ENCODE measurements at regions not wholly inside any gene's neighbourhood (a gene's known extent, or its start where the extent isn't known, plus 50 kb on each side); places are given as distances from the start of the nearest gene placed in this dataset.
"Not testable (repeated sequence)": the region's sequence is repeated elsewhere in the genome, so short reads cannot be mapped to it uniquely, and the experiment has no call there.

DNA sequence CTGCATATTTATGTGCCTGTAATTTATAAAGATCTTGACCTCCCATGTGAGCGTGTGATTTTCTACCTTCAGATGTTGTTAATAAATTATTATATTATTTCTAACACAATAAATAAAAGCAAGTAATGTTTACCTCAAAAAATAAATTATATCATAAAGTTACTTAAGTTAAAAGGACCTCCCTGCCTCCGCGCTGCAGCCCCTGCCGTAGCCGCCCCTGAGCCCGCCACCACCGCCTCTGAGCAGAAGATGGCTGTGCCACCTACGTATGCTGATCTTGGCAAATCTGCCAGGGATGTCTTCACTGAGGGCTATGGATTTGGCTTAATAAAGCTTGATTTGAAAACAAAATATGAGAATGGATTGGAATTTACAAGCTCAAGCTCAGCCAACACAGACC, 119.6 kb upstream of the BRWD3 start:
- Histone ChIP-seq H3K36me3 (ENCODE audit: insufficient read depth, low read length) (no peaks in the 10 kb centered on the region), H3K9me3 (ENCODE audit: low read length) (no peaks in the 10 kb centered on the region), H3K4me1 (ENCODE audit: insufficient read depth, low read length, poor library complexity, severe bottlenecking) (no peaks in the 10 kb centered on the region), H3K9me2 (ENCODE audit: insufficient read depth, low read length) (no peaks in the 10 kb centered on the region), H2AFZ (ENCODE audit: low read length) (no peak overlapping the region), H3K27ac (ENCODE audit: low read depth, low read length, poor library complexity, severe bottlenecking) (no peak overlapping the region), H3K4me3 (ENCODE audit: low read depth, low read length, poor library complexity, severe bottlenecking) (no peak overlapping the region), H3K79me2 (ENCODE audit: insufficient read depth, low read depth, low read length) (no peaks in the 10 kb centered on the region), H4K20me1 (ENCODE audit: insufficient read depth, low read length) (no peaks in the 10 kb centered on the region), H3K4me2 (ENCODE audit: low read length) (no peak overlapping the region)
- intact Hi-C loops (cut with micrococcal nuclease; ENCODE audit: unreplicated experiment) = no loop called here
- TF ChIP-seq, protein P1, sequence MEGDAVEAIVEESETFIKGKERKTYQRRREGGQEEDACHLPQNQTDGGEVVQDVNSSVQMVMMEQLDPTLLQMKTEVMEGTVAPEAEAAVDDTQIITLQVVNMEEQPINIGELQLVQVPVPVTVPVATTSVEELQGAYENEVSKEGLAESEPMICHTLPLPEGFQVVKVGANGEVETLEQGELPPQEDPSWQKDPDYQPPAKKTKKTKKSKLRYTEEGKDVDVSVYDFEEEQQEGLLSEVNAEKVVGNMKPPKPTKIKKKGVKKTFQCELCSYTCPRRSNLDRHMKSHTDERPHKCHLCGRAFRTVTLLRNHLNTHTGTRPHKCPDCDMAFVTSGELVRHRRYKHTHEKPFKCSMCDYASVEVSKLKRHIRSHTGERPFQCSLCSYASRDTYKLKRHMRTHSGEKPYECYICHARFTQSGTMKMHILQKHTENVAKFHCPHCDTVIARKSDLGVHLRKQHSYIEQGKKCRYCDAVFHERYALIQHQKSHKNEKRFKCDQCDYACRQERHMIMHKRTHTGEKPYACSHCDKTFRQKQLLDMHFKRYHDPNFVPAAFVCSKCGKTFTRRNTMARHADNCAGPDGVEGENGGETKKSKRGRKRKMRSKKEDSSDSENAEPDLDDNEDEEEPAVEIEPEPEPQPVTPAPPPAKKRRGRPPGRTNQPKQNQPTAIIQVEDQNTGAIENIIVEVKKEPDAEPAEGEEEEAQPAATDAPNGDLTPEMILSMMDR (conservative IDR thresholded peaks at IDR 0.05; ENCODE audit: low read length) = no peak
- no peak for TF ChIP-seq EZH2phosphoT487 (IDR thresholded peaks at IDR 0.05; ENCODE audit: borderline replicate concordance, low read depth, low read length)
- CTCF ChIA-PET (ENCODE audit: unreplicated experiment) = no interaction called here
- no peak for DNase-seq (ENCODE audit: low spot score)
- POLR2A ChIA-PET = no interaction called here
- BruUV-seq (replicated peaks) = no TSS peak

DNA sequence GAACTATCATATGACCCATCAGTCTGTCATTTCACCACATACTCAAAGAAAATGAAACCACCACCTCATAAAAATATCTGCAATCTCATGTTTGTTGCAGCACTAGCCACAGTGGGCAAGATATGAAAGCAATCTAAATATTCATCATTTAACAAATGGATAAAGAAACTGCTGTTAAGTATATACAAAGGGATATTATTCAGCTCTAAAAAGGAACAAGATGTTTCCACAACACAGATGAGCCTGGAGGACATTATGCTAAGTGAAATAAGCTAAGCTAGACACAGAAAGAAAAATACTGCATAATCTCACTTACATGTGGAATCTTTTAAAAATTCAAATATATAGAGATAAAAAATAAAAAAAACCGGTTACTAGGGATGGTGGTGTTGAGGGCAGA, 108.2 kb upstream of the BRWD3 start:
- BruUV-seq (replicated peaks) = no TSS peak
- Histone ChIP-seq H3K4me2 (ENCODE audit: low read length) (no peak overlapping the region), H3K27ac (ENCODE audit: low read depth, low read length, poor library complexity, severe bottlenecking) (no peak overlapping the region), H3K79me2 (ENCODE audit: insufficient read depth, low read depth, low read length) (no peaks in the 10 kb centered on the region), H3K36me3 (ENCODE audit: insufficient read depth, low read length) (no peaks in the 10 kb centered on the region), H3K9me2 (ENCODE audit: insufficient read depth, low read length) (no peaks in the 10 kb centered on the region), H4K20me1 (ENCODE audit: insufficient read depth, low read length) (no peaks in the 10 kb centered on the region), H2AFZ (ENCODE audit: low read length) (no peak overlapping the region), H3K4me3 (ENCODE audit: low read depth, low read length, poor library complexity, severe bottlenecking) (no peak overlapping the region), H3K4me1 (ENCODE audit: insufficient read depth, low read length, poor library complexity, severe bottlenecking) (no peaks in the 10 kb centered on the region), H3K9me3 (ENCODE audit: low read length) (no peaks in the 10 kb centered on the region)
- TF ChIP-seq EZH2phosphoT487 (IDR thresholded peaks at IDR 0.05; ENCODE audit: borderline replicate concordance, low read depth, low read length) = no peak
- TF ChIP-seq, protein P1 (conservative IDR thresholded peaks at IDR 0.05; ENCODE audit: low read length) = no peak
- intact Hi-C loops (cut with micrococcal nuclease; ENCODE audit: unreplicated experiment) = no loop called here
- ChIA-PET CTCF (ENCODE audit: unreplicated experiment) (no interaction called here), POLR2A (no interaction called here)
- no peak for DNase-seq (ENCODE audit: low spot score)

DNA sequence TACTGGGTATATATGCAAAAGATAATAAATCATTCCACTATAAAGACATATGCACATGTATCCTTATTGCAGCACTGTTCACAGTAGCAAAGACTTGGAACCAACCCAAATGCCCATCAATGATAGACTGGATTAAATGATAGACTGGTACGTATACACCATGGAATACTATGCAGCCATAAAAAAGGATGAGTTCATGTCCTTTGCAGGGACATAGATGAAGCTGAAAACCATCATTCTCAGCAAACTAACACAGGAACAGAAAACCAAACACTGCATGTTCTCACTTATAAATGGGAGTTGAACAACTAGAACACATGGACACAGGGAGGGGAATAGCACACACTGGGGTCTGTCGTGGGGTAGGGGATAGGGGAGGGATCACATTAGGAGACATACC, 102.7 kb upstream of the BRWD3 start:
- H3K9me3 ChIP-seq (ENCODE audit: low read length); H3K4me3 ChIP-seq (ENCODE audit: low read depth, low read length, poor library complexity, severe bottlenecking); CTCF ChIA-PET (ENCODE audit: unreplicated experiment); H3K36me3 ChIP-seq (ENCODE audit: insufficient read depth, low read length); H3K9me2 ChIP-seq (ENCODE audit: insufficient read depth, low read length); BruUV-seq (replicated peaks); H3K4me2 ChIP-seq (ENCODE audit: low read length); H2AFZ ChIP-seq (ENCODE audit: low read length); H4K20me1 ChIP-seq (ENCODE audit: insufficient read depth, low read length); H3K79me2 ChIP-seq (ENCODE audit: insufficient read depth, low read depth, low read length); H3K27ac ChIP-seq (ENCODE audit: low read depth, low read length, poor library complexity, severe bottlenecking); H3K4me1 ChIP-seq (ENCODE audit: insufficient read depth, low read length, poor library complexity, severe bottlenecking); DNase-seq (ENCODE audit: low spot score); intact Hi-C loops (cut with micrococcal nuclease; ENCODE audit: unreplicated experiment); POLR2A ChIA-PET: not testable (repeated sequence)
